H1 (cell line): ENCODE measurements at regions not wholly inside any gene's neighbourhood (a gene's known extent, or its start where the extent isn't known, plus 50 kb on each side); places are given as distances from the start of the nearest gene placed in this dataset.

Experiments
- EZH2 ChIP-seq: fragments of 200-600 bp; sonication (generic); IDR thresholded peaks from 2 replicates; pipeline ENCODE4 v1.7.1; 2012; ENCODE audit warnings: low read depth, mild to moderate bottlenecking, moderate library complexity, low read length, inconsistent platforms; ENCODE audit not compliant: severe bottlenecking
- FOSL1 ChIP-seq: IDR thresholded peaks from 2 replicates; pipeline ENCODE4 v1.6.1; 2011; ENCODE audit warnings: mild to moderate bottlenecking, low read depth, low read length, moderate library complexity; ENCODE audit not compliant: insufficient read depth
- POLR2A ChIP-seq, 2 experiments: IDR thresholded peaks; 1 replicate in 1 of 2; 2 replicates in 1 of 2; pipeline ENCODE4 v1.6.1; 2011; ENCODE audit warnings: low read depth in 2 of 2, low read length in 2 of 2, mild to moderate bottlenecking in 2 of 2; ENCODE audit errors: control extremely low read depth in 1 of 2
- SP1 ChIP-seq: IDR thresholded peaks from 2 replicates; pipeline ENCODE4 v1.6.1; 2011; ENCODE audit warnings: low read depth, low read length
- TBP ChIP-seq: IDR thresholded peaks from 2 replicates; pipeline ENCODE4 v1.6.1; 2011; ENCODE audit warnings: low read depth, low read length, improper control_type of control experiment
- TF ChIP-seq, protein P1 (sequence below), 3 experiments: IDR thresholded peaks; 1 replicate in 2 of 3; 2 replicates in 1 of 3; pipeline versions ENCODE4 v1.5.1 to v1.6.1; 2011; ENCODE audit warnings: low read length in 3 of 3, mild to moderate bottlenecking in 3 of 3, inconsistent platforms in 2 of 3, low read depth in 1 of 3, moderate library complexity in 1 of 3; ENCODE audit not compliant: insufficient read depth in 1 of 3; ENCODE audit errors: control extremely low read depth in 1 of 3
- TF ChIP-seq, protein P2 (sequence below): IDR thresholded peaks from 2 replicates; pipeline ENCODE4 v1.6.1; 2011; ENCODE audit warnings: low read depth, mild to moderate bottlenecking, low read length; ENCODE audit not compliant: insufficient read depth

DNA sequence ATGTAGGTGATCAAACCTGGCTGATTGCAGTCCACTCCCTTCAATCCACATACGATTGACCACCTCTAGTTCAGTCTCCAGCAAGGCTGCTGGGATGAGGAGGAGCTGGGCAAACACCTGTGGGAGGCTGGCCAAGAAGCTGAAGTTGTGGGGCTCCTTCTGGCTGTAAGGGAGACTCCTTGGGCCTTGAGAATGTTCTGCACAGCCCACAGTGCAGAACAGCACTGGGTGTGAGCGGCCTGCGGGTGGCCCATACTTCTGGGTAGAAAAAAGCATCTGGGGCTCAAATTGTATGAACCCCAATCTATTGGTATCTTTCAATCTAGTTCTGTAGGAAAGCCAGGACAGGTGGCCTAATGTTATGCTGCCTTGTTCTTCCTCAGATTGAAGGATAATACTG is 1608.8 kb upstream of the PCDH10 start:
- no peak for TF ChIP-seq POLR2A (IDR thresholded peaks at IDR 0.05; ENCODE audit: control extremely low read depth in 1 of 2, low read depth in 2 of 2, low read length in 2 of 2)
- no peak for TF ChIP-seq SP1
- no peak for TF ChIP-seq TBP
- TF ChIP-seq FOSL1: no peak
- TF ChIP-seq, protein P1, sequence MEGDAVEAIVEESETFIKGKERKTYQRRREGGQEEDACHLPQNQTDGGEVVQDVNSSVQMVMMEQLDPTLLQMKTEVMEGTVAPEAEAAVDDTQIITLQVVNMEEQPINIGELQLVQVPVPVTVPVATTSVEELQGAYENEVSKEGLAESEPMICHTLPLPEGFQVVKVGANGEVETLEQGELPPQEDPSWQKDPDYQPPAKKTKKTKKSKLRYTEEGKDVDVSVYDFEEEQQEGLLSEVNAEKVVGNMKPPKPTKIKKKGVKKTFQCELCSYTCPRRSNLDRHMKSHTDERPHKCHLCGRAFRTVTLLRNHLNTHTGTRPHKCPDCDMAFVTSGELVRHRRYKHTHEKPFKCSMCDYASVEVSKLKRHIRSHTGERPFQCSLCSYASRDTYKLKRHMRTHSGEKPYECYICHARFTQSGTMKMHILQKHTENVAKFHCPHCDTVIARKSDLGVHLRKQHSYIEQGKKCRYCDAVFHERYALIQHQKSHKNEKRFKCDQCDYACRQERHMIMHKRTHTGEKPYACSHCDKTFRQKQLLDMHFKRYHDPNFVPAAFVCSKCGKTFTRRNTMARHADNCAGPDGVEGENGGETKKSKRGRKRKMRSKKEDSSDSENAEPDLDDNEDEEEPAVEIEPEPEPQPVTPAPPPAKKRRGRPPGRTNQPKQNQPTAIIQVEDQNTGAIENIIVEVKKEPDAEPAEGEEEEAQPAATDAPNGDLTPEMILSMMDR (IDR thresholded peaks at IDR 0.05; ENCODE audit: control extremely low read depth in 1 of 3, insufficient read depth in 1 of 3, low read depth in 1 of 3, low read length in 3 of 3): no peak
- TF ChIP-seq EZH2: no peak
- TF ChIP-seq, protein P2, sequence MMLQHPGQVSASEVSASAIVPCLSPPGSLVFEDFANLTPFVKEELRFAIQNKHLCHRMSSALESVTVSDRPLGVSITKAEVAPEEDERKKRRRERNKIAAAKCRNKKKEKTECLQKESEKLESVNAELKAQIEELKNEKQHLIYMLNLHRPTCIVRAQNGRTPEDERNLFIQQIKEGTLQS: no peak
